ENCODE measurements at regions not wholly inside any gene's neighbourhood (a gene's known extent, or its start where the extent isn't known, plus 50 kb on each side); places are given as distances from the start of the nearest gene placed in this dataset.

DNA sequence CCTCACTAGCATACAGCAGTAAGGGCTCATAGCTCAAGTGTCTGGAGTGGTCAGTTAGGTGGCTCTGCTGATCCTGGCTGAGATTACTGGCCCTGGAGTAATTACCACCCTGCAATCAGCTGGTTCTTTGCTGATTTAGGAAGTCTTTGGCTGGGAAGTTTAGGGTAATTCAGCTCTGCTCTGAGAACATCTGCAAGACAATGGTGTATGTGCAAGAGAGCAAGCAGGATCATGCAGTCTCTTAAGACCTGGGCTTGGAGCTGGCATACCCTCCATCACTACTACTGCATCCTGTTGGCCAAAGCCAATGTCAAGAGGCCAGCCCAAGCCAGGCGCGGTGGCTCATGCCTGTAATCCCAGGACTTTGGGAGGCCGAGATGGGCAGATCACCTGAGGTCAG, 159.0 kb downstream of the NDUFA12 start:
- FAIRE-seq (no peak), DNase-seq (ENCODE audit: low read depth, low spot score) (no peak)
- Histone ChIP-seq H3K27me3 (ENCODE audit: control insufficient read depth in 2 of 2, insufficient read depth in 2 of 2, low read length in 2 of 2) (peaks cover 6 to 14% of the 10 kb centered on the region in 2 experiments), H3K9ac (replicated peaks; ENCODE audit: extremely low read depth, insufficient read depth, low read length) (no peak overlapping the region), H3K4me1 (ENCODE audit: control insufficient read depth, extremely low read depth, insufficient read depth, low read length) (no peaks in the 10 kb centered on the region), H4K20me1 (replicated peaks; ENCODE audit: control insufficient read depth, extremely low read depth, insufficient read depth, low read length) (no peaks in the 10 kb centered on the region), H3K36me3 (ENCODE audit: control insufficient read depth in 2 of 2, extremely low read depth in 1 of 2, insufficient read depth in 2 of 2, low read length in 2 of 2) (no peaks in the 10 kb centered on the region), H3K79me2 (ENCODE audit: control insufficient read depth, insufficient read depth, low read length) (no peaks in the 10 kb centered on the region), H2AFZ (ENCODE audit: low read depth, low read length) (no peak overlapping the region), H3K9me1 (replicated peaks; ENCODE audit: control insufficient read depth, extremely low read depth, insufficient read depth, low read length) (no peaks in the 10 kb centered on the region), H3K27ac (ENCODE audit: insufficient read depth, low read depth, low read length) (no peak overlapping the region), H3K4me3 (replicated peaks in 1 of 3; ENCODE audit: insufficient read depth in 1 of 3, low read depth in 1 of 3, low read length in 3 of 3) (no peak overlapping the region), H3K4me2 (ENCODE audit: insufficient read depth, low read length) (no peak overlapping the region), H3K9me3 (replicated peaks; ENCODE audit: control insufficient read depth, insufficient read depth, low read length) (no peaks in the 10 kb centered on the region)
- ChIA-PET CTCF (interaction anchor here (0.6 kb wide), 1 partner anchor 11 kb away, joined by 3 read pairs; no protein-coding TSS in a partner anchor), POLR2A (no interaction called here)
- dilution Hi-C loops (cut with MboI; ENCODE audit: extremely low pct_ligation_motif_present, low sequenced_read_pairs) (no loop called here), intact Hi-C loops (cut with micrococcal nuclease) (no loop called here)
- BruUV-seq (replicated peaks): no TSS peak
- TF ChIP-seq EZH2 (IDR thresholded peaks at IDR 0.05; ENCODE audit: borderline replicate concordance, low read depth, low read length, severe bottlenecking) (no peak), POLR2A (IDR thresholded peaks at IDR 0.05; ENCODE audit: low read depth, low read length) (no peak), GATA2 (IDR thresholded peaks at IDR 0.05; ENCODE audit: insufficient read depth, insufficient read length, low read depth, low read length) (no peak), MYC (IDR thresholded peaks at IDR 0.05; ENCODE audit: low read depth, low read length) (no peak), FOS (IDR thresholded peaks at IDR 0.05; ENCODE audit: borderline replicate concordance, insufficient read depth, low read length) (no peak), POLR2AphosphoS5 (IDR thresholded peaks at IDR 0.05; ENCODE audit: insufficient read depth, low read depth, low read length) (no peak)

GRCh38 chr12:94841904-94842610, 161.4 kb downstream of the NDUFA12 start:
- Histone ChIP-seq H2AFZ (ENCODE audit: low read depth, low read length) (no peak overlapping the region), H4K20me1 (replicated peaks; ENCODE audit: control insufficient read depth, extremely low read depth, insufficient read depth, low read length) (no peaks in the 10 kb centered on the region), H3K27me3 (ENCODE audit: control insufficient read depth in 2 of 2, insufficient read depth in 2 of 2, low read length in 2 of 2) (peaks cover 6 to 13% of the 10 kb centered on the region in 2 experiments), H3K4me1 (ENCODE audit: control insufficient read depth, extremely low read depth, insufficient read depth, low read length) (no peaks in the 10 kb centered on the region), H3K4me3 (replicated peaks in 1 of 3; ENCODE audit: insufficient read depth in 1 of 3, low read depth in 1 of 3, low read length in 3 of 3) (no peak overlapping the region), H3K27ac (ENCODE audit: insufficient read depth, low read depth, low read length) (no peak overlapping the region), H3K9me1 (replicated peaks; ENCODE audit: control insufficient read depth, extremely low read depth, insufficient read depth, low read length) (no peaks in the 10 kb centered on the region), H3K79me2 (ENCODE audit: control insufficient read depth, insufficient read depth, low read length) (no peaks in the 10 kb centered on the region), H3K36me3 (ENCODE audit: control insufficient read depth in 2 of 2, extremely low read depth in 1 of 2, insufficient read depth in 2 of 2, low read length in 2 of 2) (no peaks in the 10 kb centered on the region), H3K9ac (replicated peaks; ENCODE audit: extremely low read depth, insufficient read depth, low read length) (no peak overlapping the region), H3K9me3 (replicated peaks; ENCODE audit: control insufficient read depth, insufficient read depth, low read length) (no peaks in the 10 kb centered on the region), H3K4me2 (ENCODE audit: insufficient read depth, low read length) (no peak overlapping the region)
- no peak for DNase-seq (ENCODE audit: low read depth, low spot score)
- CTCF ChIA-PET: no interaction called here
- POLR2A ChIA-PET: no interaction called here
- FAIRE-seq: no peak
- no TSS peak for BruUV-seq (replicated peaks)
- intact Hi-C loops (cut with micrococcal nuclease) (no loop called here), dilution Hi-C loops (cut with MboI; ENCODE audit: extremely low pct_ligation_motif_present, low sequenced_read_pairs) (no loop called here)
- TF ChIP-seq MAX (IDR thresholded peaks at IDR 0.05; ENCODE audit: insufficient read depth, insufficient read length) (no peak), POLR2A (IDR thresholded peaks at IDR 0.05; ENCODE audit: low read depth, low read length) (no peak), POLR2AphosphoS5 (IDR thresholded peaks at IDR 0.05; ENCODE audit: insufficient read depth, low read depth, low read length) (no peak), GATA2 (IDR thresholded peaks at IDR 0.05; ENCODE audit: insufficient read depth, insufficient read length, low read depth, low read length) (no peak), JUN (IDR thresholded peaks at IDR 0.05; ENCODE audit: borderline replicate concordance, insufficient read depth, insufficient read length, low read depth) (no peak), CTCF (IDR thresholded peaks at IDR 0.05; ENCODE audit: extremely low read depth in 1 of 2, insufficient read depth in 1 of 2, low read depth in 1 of 2, low read length in 2 of 2) (no peak)
